BLaER1 (cell line): ENCODE measurements at regions not wholly inside any gene's neighbourhood (a gene's known extent, or its start where the extent isn't known, plus 50 kb on each side); places are given as distances from the start of the nearest gene placed in this dataset.

ENCODE experiments used
- H3K27ac ChIP-seq: shearing (Covaris generic); formaldehyde crosslinking; 2 replicates; pipeline ENCODE4 v1.8.1; 2022
- H3K27me3 ChIP-seq: shearing (Covaris generic); formaldehyde crosslinking; 2 replicates; pipeline ENCODE4 v1.8.1; 2022
- H3K36me3 ChIP-seq: shearing (Covaris generic); formaldehyde crosslinking; 2 replicates; pipeline ENCODE4 v1.8.1; 2022
- H3K4me1 ChIP-seq: shearing (Covaris generic); formaldehyde crosslinking; 2 replicates; pipeline ENCODE4 v1.8.1; 2022
- H3K4me2 ChIP-seq: shearing (Covaris generic); formaldehyde crosslinking; 2 replicates; pipeline ENCODE4 v1.8.1; 2022
- H3K4me3 ChIP-seq: shearing (Covaris generic); formaldehyde crosslinking; 2 replicates; pipeline ENCODE4 v1.8.1; 2022
- H3K9ac ChIP-seq: shearing (Covaris generic); formaldehyde crosslinking; 2 replicates; pipeline ENCODE4 v1.8.1; 2022
- H3K9me3 ChIP-seq: shearing (Covaris generic); formaldehyde crosslinking; 2 replicates; pipeline ENCODE4 v1.8.1; 2022
- H4K20me1 ChIP-seq: shearing (Covaris generic); formaldehyde crosslinking; 2 replicates; pipeline ENCODE4 v1.8.1; 2022
- Cebpa-rat ChIP-seq: shearing (Covaris generic); IDR thresholded peaks from 2 replicates; pipeline ENCODE4 v1.8.1; 2022

GRCh38 chr2:53403792-53404413, 363.7 kb upstream of the CHAC2 start:
- TF ChIP-seq Cebpa-rat, result no peak
- H3K4me1 ChIP-seq, result no peaks in the 10 kb centered on the region
- no peak overlapping the region for H3K4me3 ChIP-seq
- no peak overlapping the region for H3K27ac ChIP-seq
- no peak overlapping the region for H3K9ac ChIP-seq
- no peaks in the 10 kb centered on the region for H3K36me3 ChIP-seq
- H4K20me1 ChIP-seq, result no peaks in the 10 kb centered on the region
- no peaks in the 10 kb centered on the region for H3K27me3 ChIP-seq
- H3K4me2 ChIP-seq, result no peak overlapping the region
- H3K9me3 ChIP-seq, result no peaks in the 10 kb centered on the region

- TF ChIP-seq Cebpa-rat, result no peak
- H3K4me3 ChIP-seq, result no peak overlapping the region
- H3K36me3 ChIP-seq, result no peaks in the 10 kb centered on the region
- H4K20me1 ChIP-seq, result no peaks in the 10 kb centered on the region
- H3K4me2 ChIP-seq, result no peak overlapping the region
- H3K9me3 ChIP-seq, result no peaks in the 10 kb centered on the region
- H3K27ac ChIP-seq, result no peak overlapping the region
- no peak overlapping the region for H3K9ac ChIP-seq
- no peaks in the 10 kb centered on the region for H3K4me1 ChIP-seq
- no peaks in the 10 kb centered on the region for H3K27me3 ChIP-seq
Measured at GRCh38 chr2:53397085-53397484, 370.5 kb upstream of the CHAC2 start.

- no peak for TF ChIP-seq Cebpa-rat
- no peaks in the 10 kb centered on the region for H4K20me1 ChIP-seq
- no peak overlapping the region for H3K4me2 ChIP-seq
Measured at GRCh38 chr2:53381271-53381670, 386.3 kb upstream of the CHAC2 start.

GRCh38 chr2:53379547-53379946, 388.1 kb upstream of the CHAC2 start:
- TF ChIP-seq Cebpa-rat, result no peak
- Histone ChIP-seq H3K4me3 (no peak overlapping the region), H3K27me3 (no peaks in the 10 kb centered on the region), H3K9ac (no peak overlapping the region), H3K27ac (no peak overlapping the region), H3K36me3 (no peaks in the 10 kb centered on the region), H3K4me2 (no peak overlapping the region), H4K20me1 (no peaks in the 10 kb centered on the region), H3K4me1 (no peaks in the 10 kb centered on the region), H3K9me3 (0 out of 2 replicates have a peak, but pooled peaks cover 3% of the 10 kb centered on the region)

More at GRCh38 chr2:53381271-53381670, 386.3 kb upstream of the CHAC2 start:
- Histone ChIP-seq H3K27ac (no peak overlapping the region), H3K4me3 (no peak overlapping the region), H3K9me3 (peaks cover under 1% of the 10 kb centered on the region; the same call in 1 of the 2 replicates), H3K36me3 (no peaks in the 10 kb centered on the region), H3K27me3 (no peaks in the 10 kb centered on the region), H3K4me1 (no peaks in the 10 kb centered on the region), H3K9ac (no peak overlapping the region)

GRCh38 chr2:53378791-53379190, 388.8 kb upstream of the CHAC2 start:
- TF ChIP-seq Cebpa-rat, result no peak
- Histone ChIP-seq H3K4me2 (no peak overlapping the region), H3K4me1 (no peaks in the 10 kb centered on the region), H4K20me1 (no peaks in the 10 kb centered on the region), H3K9me3 (0 out of 2 replicates have a peak, but pooled peaks cover 3% of the 10 kb centered on the region), H3K27ac (no peak overlapping the region), H3K36me3 (no peaks in the 10 kb centered on the region), H3K9ac (no peak overlapping the region), H3K4me3 (no peak overlapping the region), H3K27me3 (no peaks in the 10 kb centered on the region)

- Histone ChIP-seq H3K4me2 (no peak overlapping the region), H3K36me3 (no peaks in the 10 kb centered on the region), H3K9me3 (0 out of 2 replicates have a peak, but pooled peaks cover 3% of the 10 kb centered on the region), H3K4me3 (no peak overlapping the region), H3K27ac (no peak overlapping the region), H4K20me1 (no peaks in the 10 kb centered on the region), H3K4me1 (no peaks in the 10 kb centered on the region), H3K27me3 (no peaks in the 10 kb centered on the region), H3K9ac (no peak overlapping the region)
- no peak for TF ChIP-seq Cebpa-rat
Measured at GRCh38 chr2:53373126-53373525, 394.5 kb upstream of the CHAC2 start.

GRCh38 chr2:53366543-53366942, 401.1 kb upstream of the CHAC2 start:
- Histone ChIP-seq H3K9ac (no peak overlapping the region), H4K20me1 (no peaks in the 10 kb centered on the region), H3K4me2 (no peak overlapping the region), H3K27me3 (no peaks in the 10 kb centered on the region), H3K36me3 (no peaks in the 10 kb centered on the region), H3K4me1 (no peaks in the 10 kb centered on the region), H3K27ac (no peak overlapping the region), H3K9me3 (peaks cover 7% of the 10 kb centered on the region), H3K4me3 (no peak overlapping the region)
- no peak for TF ChIP-seq Cebpa-rat

GRCh38 chr2:53362934-53363333, 404.7 kb upstream of the CHAC2 start:
- TF ChIP-seq Cebpa-rat, result no peak
- no peaks in the 10 kb centered on the region for H4K20me1 ChIP-seq
- no peak overlapping the region for H3K9ac ChIP-seq
- H3K4me3 ChIP-seq, result no peak overlapping the region
- no peak overlapping the region for H3K27ac ChIP-seq
- H3K4me1 ChIP-seq, result no peaks in the 10 kb centered on the region
- no peaks in the 10 kb centered on the region for H3K36me3 ChIP-seq
- no peak overlapping the region for H3K4me2 ChIP-seq
- H3K27me3 ChIP-seq, result no peaks in the 10 kb centered on the region
- H3K9me3 ChIP-seq, result peaks cover 7% of the 10 kb centered on the region

GRCh38 chr2:53356291-53356905, 411.2 kb upstream of the CHAC2 start:
- H4K20me1 ChIP-seq, result no peaks in the 10 kb centered on the region
- H3K4me2 ChIP-seq, result no peak overlapping the region
- H3K27ac ChIP-seq, result no peak overlapping the region
- no peak for TF ChIP-seq Cebpa-rat
- no peak overlapping the region for H3K4me3 ChIP-seq
- peaks cover 16% of the 10 kb centered on the region for H3K9me3 ChIP-seq
- no peaks in the 10 kb centered on the region for H3K36me3 ChIP-seq
- H3K27me3 ChIP-seq, result no peaks in the 10 kb centered on the region
- H3K4me1 ChIP-seq, result peaks cover 5% of the 10 kb centered on the region; the same call in 1 of the 2 replicates
- no peak overlapping the region for H3K9ac ChIP-seq
